B cell (primary cell): ENCODE measurements at regions not wholly inside any gene's neighbourhood (a gene's known extent, or its start where the extent isn't known, plus 50 kb on each side); places are given as distances from the start of the nearest gene placed in this dataset.

Source experiments
- ATAC-seq: fragments of 200-7000 bp; cut with Tn5 transposase; one replicate; pipeline ENCODE4 v1.10.0; 2021; ENCODE audit warnings: low read depth, mild to moderate bottlenecking, moderate number of reproducible peaks, moderate library complexity
- CTCF ChIA-PET: fragments of 350-600 bp; sonication (Branson Sonifier 250); formaldehyde crosslinking; loops from one replicate; lab custom pipeline; 2021; ENCODE audit warnings: antibody characterized with exemption, inconsistent platforms; lab: Charles Lee
- POLR2A ChIA-PET: fragments of 350-600 bp; sonication (Branson Sonifier 250); formaldehyde crosslinking; loops from one replicate; lab custom pipeline; 2021; ENCODE audit warnings: antibody characterized with exemption; lab: Charles Lee
- DNase-seq: peaks from one replicate; pipeline ENCODE4 v3.0.0; 2013
- H2AFZ ChIP-seq: 2 replicates; pipeline ENCODE4 v1.6.1; 2012; ENCODE audit warnings: mild to moderate bottlenecking, low read depth, low read length; ENCODE audit not compliant: insufficient read depth, poor library complexity, severe bottlenecking
- H3K27ac ChIP-seq, 2 donors: 1 replicate in 1 of 2; 2 replicates in 1 of 2; pipeline ENCODE4 v1.5.1; 2012 to 2013; ENCODE audit warnings: low read length in 2 of 2, mild to moderate bottlenecking in 2 of 2, moderate library complexity in 1 of 2
- H3K27me3 ChIP-seq, 4 experiments: fragments of 200-600 bp in 1 of 4; sonication (generic) in 1 of 4; replicated peaks in 1 of 4; 1 replicate in 2 of 4; 2 replicates in 2 of 4; pipeline versions ENCODE4 v1.6.1 to v1.7.0; 2013 to 2016; ENCODE audit warnings: low read length in 3 of 4, mild to moderate bottlenecking in 2 of 4, mixed read lengths in 1 of 4, moderate library complexity in 1 of 4; ENCODE audit not compliant: insufficient read depth in 4 of 4, control insufficient read depth in 3 of 4; ENCODE audit errors: control extremely low read depth in 1 of 4
- H3K36me3 ChIP-seq, 2 experiments: replicated peaks in 1 of 2; 1 replicate in 1 of 2; 2 replicates in 1 of 2; pipeline versions ENCODE4 v1.6.1 to v1.7.1; 2013; ENCODE audit warnings: low read length in 1 of 2; ENCODE audit not compliant: insufficient read depth in 2 of 2, control insufficient read depth in 1 of 2; ENCODE audit errors: control extremely low read depth in 1 of 2, extremely low read depth in 1 of 2
- H3K4me1 ChIP-seq, 2 donors: fragments of 200-600 bp in 1 of 2; sonication (generic) in 1 of 2; 1 replicate in 1 of 2; 2 replicates in 1 of 2; pipeline versions ENCODE4 v1.5.1 to v1.6.1; 2013 to 2017; ENCODE audit warnings: low read length in 2 of 2; ENCODE audit not compliant: control insufficient read depth in 2 of 2, insufficient read depth in 2 of 2
- H3K4me2 ChIP-seq: replicated peaks from 2 replicates; pipeline ENCODE3; 2012; ENCODE audit warnings: mild to moderate bottlenecking, low read depth, low read length; ENCODE audit not compliant: poor library complexity, severe bottlenecking
- H3K4me3 ChIP-seq, 5 experiments: fragments of 200-600 bp in 1 of 5; sonication (generic) in 1 of 5; 1 replicate in 3 of 5; 2 replicates in 2 of 5; pipeline versions ENCODE4 v1.5.1 to v1.7.0; 2011 to 2016; ENCODE audit warnings: low read length in 4 of 5, mild to moderate bottlenecking in 4 of 5, low read depth in 2 of 5, control low read depth in 1 of 5, moderate library complexity in 1 of 5; ENCODE audit not compliant: insufficient read depth in 1 of 5; ENCODE audit errors: control extremely low read depth in 1 of 5, extremely low read depth in 1 of 5
- H3K79me2 ChIP-seq: fragments of 200-600 bp; sonication (generic); one replicate; pipeline ENCODE4 v1.6.0; 2016; ENCODE audit warnings: low read length; ENCODE audit not compliant: control insufficient read depth, insufficient read depth
- H3K9ac ChIP-seq: fragments of 200-600 bp; sonication (generic); 2 replicates; pipeline ENCODE4 v1.6.1; 2017; ENCODE audit warnings: mild to moderate bottlenecking, low read length, moderate library complexity
- H3K9me3 ChIP-seq, 3 donors: one replicate each; pipeline versions ENCODE4 v1.6.1 to v1.7.1; 2013; ENCODE audit warnings: low read length in 2 of 3; ENCODE audit not compliant: control insufficient read depth in 2 of 3, insufficient read depth in 1 of 3; ENCODE audit errors: control extremely low read depth in 1 of 3
- H4K20me1 ChIP-seq: 2 replicates; pipeline ENCODE4 v1.6.0; 2012; ENCODE audit warnings: mild to moderate bottlenecking, low read length; ENCODE audit not compliant: insufficient read depth, control insufficient read depth, poor library complexity, severe bottlenecking
- H3K27ac Mint-ChIP-seq: one replicate; pipeline ENCODE4 v1.8.0; 2021; ENCODE audit warnings: mixed read lengths
- H3K27me3 Mint-ChIP-seq: one replicate; pipeline ENCODE4 v1.8.0; 2021; ENCODE audit warnings: mixed read lengths
- H3K4me1 Mint-ChIP-seq: one replicate; pipeline ENCODE4 v1.8.0; 2021; ENCODE audit warnings: mixed read lengths
- H3K4me3 Mint-ChIP-seq: one replicate; pipeline ENCODE4 v1.8.0; 2021; ENCODE audit warnings: mixed read lengths
- H3K9me3 Mint-ChIP-seq: one replicate; pipeline ENCODE4 v1.8.0; 2022; ENCODE audit warnings: mixed read lengths; ENCODE audit not compliant: insufficient read depth
- CTCF ChIP-seq: fragments of 200-600 bp; IDR thresholded peaks from one replicate; pipeline ENCODE4 v1.8.0; 2022; ENCODE audit warnings: antibody characterized with exemption, mild to moderate bottlenecking
- EZH2 ChIP-seq: IDR thresholded peaks from 2 replicates; pipeline ENCODE4 v1.6.1; 2012; ENCODE audit warnings: borderline replicate concordance, low read depth, mild to moderate bottlenecking, moderate library complexity, low read length; ENCODE audit not compliant: insufficient read depth, poor library complexity, severe bottlenecking
- WGBS: methylation state at CpG from one replicate; pipeline ENCODE4 v1.1.5; 2013; ENCODE audit warnings: missing lambda C conversion rate; ENCODE audit not compliant: insufficient coverage; 5-methylcytosine and 5-hydroxymethylcytosine counted together
- intact Hi-C: fragments of 100-400 bp; cut with micrococcal nuclease; formaldehyde crosslinking; loops from one replicate; pipeline ENCODE4 v1.10.0; 2022

GRCh38 chr4:18815081-18815778 is 793.7 kb upstream of the LCORL start:
- Histone ChIP-seq H3K9me3 (no peaks in the 10 kb centered on the region), H3K9ac (no peak overlapping the region), H3K27me3 (no peaks in the 10 kb centered on the region), H2AFZ (no peak overlapping the region), H3K36me3 (no peaks in the 10 kb centered on the region), H3K79me2 (no peaks in the 10 kb centered on the region), H4K20me1 (no peaks in the 10 kb centered on the region), H3K4me1 (no peaks in the 10 kb centered on the region), H3K4me3 (no peak overlapping the region), H3K4me2 (no peak overlapping the region), H3K27ac (no peak overlapping the region)
- Mint-ChIP-seq H3K27ac (no peak overlapping the region), H3K9me3 (no peaks in the 10 kb centered on the region), H3K4me1 (no peaks in the 10 kb centered on the region), H3K27me3 (no peaks in the 10 kb centered on the region), H3K4me3 (no peak overlapping the region)
- TF ChIP-seq CTCF = no peak
- no peak for TF ChIP-seq EZH2
- ATAC-seq (no peak), DNase-seq (no peak)
- intact Hi-C loops = no loop called here
- CTCF ChIA-PET = no interaction called here
- POLR2A ChIA-PET = no interaction called here
- 100% methylated on average over 1 of the region's 3 CpGs for WGBS

GRCh38 chr4:18813771-18814170 is 792.2 kb upstream of the LCORL start:
- no peaks in the 10 kb centered on the region for H3K36me3 ChIP-seq
- TF ChIP-seq EZH2 = no peak
- TF ChIP-seq CTCF = no peak
- CTCF ChIA-PET = no interaction called here
- no peaks in the 10 kb centered on the region for H3K79me2 ChIP-seq
- DNase-seq (no peak), ATAC-seq (no peak)
- H3K27me3 Mint-ChIP-seq = no peaks in the 10 kb centered on the region
- H3K27ac Mint-ChIP-seq = no peak overlapping the region
- no peaks in the 10 kb centered on the region for H3K9me3 ChIP-seq
- H3K4me2 ChIP-seq = no peak overlapping the region
- no peak overlapping the region for H3K4me3 Mint-ChIP-seq
- no peaks in the 10 kb centered on the region for H3K4me1 ChIP-seq
- H3K4me1 Mint-ChIP-seq = no peaks in the 10 kb centered on the region
- H3K27ac ChIP-seq = no peak overlapping the region
- H2AFZ ChIP-seq = no peak overlapping the region
- no peak overlapping the region for H3K9ac ChIP-seq
- H3K27me3 ChIP-seq = no peaks in the 10 kb centered on the region
- H4K20me1 ChIP-seq = no peaks in the 10 kb centered on the region
- no peaks in the 10 kb centered on the region for H3K9me3 Mint-ChIP-seq
- H3K4me3 ChIP-seq = no peak overlapping the region
- POLR2A ChIA-PET = no interaction called here
- intact Hi-C loops = no loop called here
